HepG2 (cell line): ENCODE measurements at regions not wholly inside any gene's neighbourhood (a gene's known extent, or its start where the extent isn't known, plus 50 kb on each side); places are given as distances from the start of the nearest gene placed in this dataset.

Experiments
- ATAC-seq: fragments of 200-7000 bp; cut with Tn5 transposase; 3 replicates; pipeline ENCODE4 v1.9.1; 2020; ENCODE audit warnings: mild to moderate bottlenecking, moderate library complexity
- BruUV-seq: library from RNA; stranded (reverse); fragments of 400-500 nt; replicated peaks from 2 replicates; lab custom pipeline; 2021; lab: Mats Ljungman, UMichigan
- CTCF ChIA-PET: fragments of 300-600 bp; formaldehyde crosslinking; extraction: SDS; loops from one replicate; lab custom pipeline; 2021; ENCODE audit warnings: low total read pairs, inconsistent platforms, low intra/inter-chr PET ratio; lab: Yijun Ruan, JAX
- POLR2A ChIA-PET: fragments of 350-600 bp; sonication (Branson Sonifier 250); formaldehyde crosslinking; loops from one replicate; lab custom pipeline; 2020; ENCODE audit warnings: antibody characterized with exemption, inconsistent platforms; lab: Yijun Ruan, JAX
- DNase-seq: peaks from one replicate; pipeline ENCODE4 v3.0.0-alpha.2; 2015; ENCODE audit warnings: low spot score
- FAIRE-seq: peaks from 3 replicates; lab custom pipeline; 2011; peaks lifted over from hg19 to GRCh38; lab: Jason Lieb, UNC
- H2AFZ ChIP-seq: one replicate; pipeline ENCODE4 v1.6.1; 2011; ENCODE audit warnings: low read length, inconsistent platforms
- H3K27ac ChIP-seq: fragments of 300-600 bp; 3 replicates; pipeline ENCODE4 v1.8.0; 2011; ENCODE audit warnings: mixed run types, mild to moderate bottlenecking, mixed read lengths, low read length, inconsistent platforms; ENCODE audit not compliant: insufficient read depth; ENCODE audit errors: extremely low read length
- H3K27me3 ChIP-seq, 2 experiments: fragments of 200-600 bp in 1 of 2; 2 replicates in 1 of 2; 3 replicates in 1 of 2; pipeline versions ENCODE4 v1.6.0 to v1.8.0; 2011; ENCODE audit warnings: low read length in 2 of 2, mild to moderate bottlenecking in 2 of 2, moderate library complexity in 2 of 2, inconsistent platforms in 1 of 2; ENCODE audit not compliant: insufficient read depth in 2 of 2, control insufficient read depth in 1 of 2
- H3K36me3 ChIP-seq, 2 experiments: fragments of 200-600 bp in 1 of 2; replicated peaks in 1 of 2; 2 replicates in 1 of 2; 3 replicates in 1 of 2; pipeline versions ENCODE4 v1.5.1 to v1.8.0; 2011; ENCODE audit warnings: low read length in 2 of 2, inconsistent platforms in 1 of 2; ENCODE audit not compliant: insufficient read depth in 2 of 2, control insufficient read depth in 1 of 2
- H3K4me1 ChIP-seq: 2 replicates; pipeline ENCODE4 v1.5.1; 2012; ENCODE audit warnings: low read length, inconsistent platforms; ENCODE audit not compliant: insufficient read depth
- H3K4me2 ChIP-seq: 2 replicates; pipeline ENCODE4 v1.6.0; 2011; ENCODE audit warnings: low read depth, low read length, inconsistent platforms
- H3K4me3 ChIP-seq, 3 experiments: fragments of 200-600 bp in 1 of 3; sonication (generic), shearing (Covaris generic) in 1 of 3; replicated peaks in 1 of 3; 2 replicates each; pipeline ENCODE4 v1.5.1; 2011 to 2016; ENCODE audit warnings: low read length in 3 of 3, inconsistent platforms in 2 of 3, low read depth in 2 of 3, mild to moderate bottlenecking in 2 of 3, control low read depth in 1 of 3, mixed read lengths in 1 of 3; ENCODE audit not compliant: insufficient read depth in 1 of 3
- H3K79me2 ChIP-seq: one replicate; pipeline ENCODE4 v1.6.1; 2011; ENCODE audit warnings: low read length, inconsistent platforms; ENCODE audit not compliant: insufficient read depth
- H3K9ac ChIP-seq: 2 replicates; pipeline ENCODE4 v1.6.0; 2011; ENCODE audit warnings: mild to moderate bottlenecking, low read depth, low read length, inconsistent platforms; ENCODE audit not compliant: insufficient read depth
- H3K9me3 ChIP-seq: 2 replicates; pipeline ENCODE4 v1.5.1; 2012; ENCODE audit warnings: mild to moderate bottlenecking, low read length
- H4K20me1 ChIP-seq: 2 replicates; pipeline ENCODE4 v1.6.0; 2011; ENCODE audit warnings: inconsistent platforms, mild to moderate bottlenecking, low read length, moderate library complexity; ENCODE audit not compliant: insufficient read depth
- AKAP8 ChIP-seq: sonication (generic); formaldehyde crosslinking; IDR thresholded peaks from 2 replicates; pipeline ENCODE4 v1.5.1; 2020; ENCODE audit warnings: mild to moderate bottlenecking, missing genetic modification reagents
- CSRNP1 ChIP-seq: sonication (generic); formaldehyde crosslinking; IDR thresholded peaks from 2 replicates; pipeline ENCODE4 v1.8.1; 2023; ENCODE audit warnings: mild to moderate bottlenecking, missing genetic modification reagents
- FIP1L1 ChIP-seq: fragments of 200-400 bp; formaldehyde crosslinking; IDR thresholded peaks from 2 replicates; pipeline ENCODE4 v1.6.1; 2018; ENCODE audit warnings: low read depth, mild to moderate bottlenecking, low read length, moderate library complexity, borderline replicate concordance; ENCODE audit not compliant: insufficient read depth
- GMEB1 ChIP-seq: sonication (generic); formaldehyde crosslinking; IDR thresholded peaks from 2 replicates; pipeline ENCODE4 v1.5.1; 2020; ENCODE audit warnings: missing genetic modification reagents, mild to moderate bottlenecking, borderline replicate concordance
- KDM4B ChIP-seq: sonication (generic); formaldehyde crosslinking; IDR thresholded peaks from 2 replicates; pipeline ENCODE4 v1.4.0; 2020; ENCODE audit warnings: missing genetic modification reagents
- MXD3 ChIP-seq: IDR thresholded peaks from 2 replicates; pipeline ENCODE4 v1.6.1; 2016; ENCODE audit warnings: mild to moderate bottlenecking, missing biosample characterization, missing genetic modification reagents
- MYC ChIP-seq: sonication (generic); formaldehyde crosslinking; IDR thresholded peaks from 2 replicates; pipeline ENCODE4 v1.9.0; 2021; ENCODE audit warnings: missing genetic modification reagents, borderline replicate concordance
- NR2F2 ChIP-seq: IDR thresholded peaks from 2 replicates; pipeline ENCODE4 v1.6.1; 2012; ENCODE audit warnings: low read depth, inconsistent platforms, borderline replicate concordance
- SOX6 ChIP-seq, 2 experiments: fragments of 450-650 bp in 1 of 2; sonication (generic) in 1 of 2; formaldehyde crosslinking in 1 of 2; IDR thresholded peaks; 2 replicates each; pipeline versions ENCODE4 v1.4.0 to v1.6.1; 2017 to 2020; ENCODE audit warnings: antibody characterized with exemption in 1 of 2, mild to moderate bottlenecking in 1 of 2, missing genetic modification reagents in 1 of 2
- THAP11 ChIP-seq: IDR thresholded peaks from 2 replicates; pipeline ENCODE4 v1.6.1; 2016; ENCODE audit warnings: missing biosample characterization, missing genetic modification reagents
- ZFP36L1 ChIP-seq: sonication (generic); formaldehyde crosslinking; IDR thresholded peaks from 2 replicates; pipeline ENCODE4 v1.8.0; 2022; ENCODE audit warnings: mild to moderate bottlenecking, missing genetic modification reagents, moderate library complexity
- ZNF354B ChIP-seq: sonication (generic); formaldehyde crosslinking; IDR thresholded peaks from 2 replicates; pipeline ENCODE4 v1.8.0; 2022; ENCODE audit warnings: mild to moderate bottlenecking, missing genetic modification reagents
- ZNF652 ChIP-seq: IDR thresholded peaks from 2 replicates; pipeline ENCODE4 v1.6.1; 2016; ENCODE audit warnings: low read depth, borderline replicate concordance
- ZNF761 ChIP-seq: sonication (generic); formaldehyde crosslinking; conservative IDR thresholded peaks from 2 replicates; pipeline ENCODE4 v1.4.0; 2020; ENCODE audit warnings: mild to moderate bottlenecking, missing genetic modification reagents
- WGBS: methylation state at CpG from one replicate; pipeline ENCODE4 v1.1.6; 2017; ENCODE audit warnings: low lambda C conversion rate; 5-methylcytosine and 5-hydroxymethylcytosine counted together
- in situ Hi-C: cut with HindIII; loops from 2 replicates; pipeline ENCODE4 v1.10.0; 2017; ENCODE audit warnings: low pct_unique_long_range_greater_than_20kb; ENCODE audit not compliant: extremely low pct_ligation_motif_present
- intact Hi-C: fragments of 100-400 bp; cut with micrococcal nuclease; formaldehyde crosslinking; loops from one replicate; pipeline ENCODE4 v1.10.0; 2022; ENCODE audit not compliant: unreplicated experiment

GRCh38 chr14:53871951-53872350 is 84.7 kb downstream of the BMP4 start:
- H3K9me3 ChIP-seq: no peaks in the 10 kb centered on the region
- intact Hi-C loops: no loop called here
- DNase-seq (peak; percentile 24), ATAC-seq (peak; percentile 59), FAIRE-seq (no peak)
- no peaks in the 10 kb centered on the region for H3K36me3 ChIP-seq
- no peak overlapping the region for H3K4me2 ChIP-seq
- H3K4me1 ChIP-seq: peaks cover 20% of the 10 kb centered on the region
- no peak overlapping the region for H3K27ac ChIP-seq
- BruUV-seq: no TSS peak
- 78% methylated on average over 2 of the region's 2 CpGs for WGBS
- H3K4me3 ChIP-seq: no peak overlapping the region
- ChIA-PET CTCF (no interaction called here), POLR2A (interaction anchor here (1.8 kb wide), 1 partner anchor 14 kb away, joined by 3 read pairs; no protein-coding TSS in a partner anchor)
- H3K9ac ChIP-seq: no peak overlapping the region
- peak overlapping the region; percentile 83 for H2AFZ ChIP-seq
- H4K20me1 ChIP-seq: no peaks in the 10 kb centered on the region
- H3K27me3 ChIP-seq: no peaks in the 10 kb centered on the region
- TF ChIP-seq ZNF652: peak; percentile 34; the same call in 1 of the 2 replicates
- no peak for TF ChIP-seq GMEB1 (CRISPR knock-in tag)
- in situ Hi-C loops: no loop called here
- no peaks in the 10 kb centered on the region for H3K79me2 ChIP-seq

GRCh38 chr14:53871011-53871410 is 85.6 kb downstream of the BMP4 start:
- Histone ChIP-seq H3K27me3 (no peaks in the 10 kb centered on the region), H3K4me3 (no peak overlapping the region), H3K4me1 (peaks cover 18% of the 10 kb centered on the region), H3K4me2 (no peak overlapping the region), H3K79me2 (no peaks in the 10 kb centered on the region), H4K20me1 (no peaks in the 10 kb centered on the region), H3K27ac (no peak overlapping the region), H2AFZ (no peak overlapping the region), H3K9me3 (no peaks in the 10 kb centered on the region), H3K9ac (no peak overlapping the region), H3K36me3 (no peaks in the 10 kb centered on the region)
- in situ Hi-C loops: no loop called here
- DNase-seq (no peak), ATAC-seq (no peak), FAIRE-seq (no peak)
- intact Hi-C loops: no loop called here
- TF ChIP-seq KDM4B (CRISPR knock-in tag) (no peak), MYC (CRISPR knock-in tag) (no peak), CSRNP1 (CRISPR knock-in tag) (no peak), MXD3 (no peak), FIP1L1 (no peak), ZNF761 (CRISPR knock-in tag) (no peak), SOX6 (IDR thresholded peaks at IDR 0.05) (no peak), SOX6 (CRISPR knock-in tag; IDR thresholded peaks at IDR 0.05) (no peak), ZNF354B (no peak), NR2F2 (no peak), THAP11 (CRISPR knock-in tag) (no peak), ZFP36L1 (CRISPR knock-in tag) (no peak), AKAP8 (CRISPR knock-in tag) (no peak)
- no TSS peak for BruUV-seq
- ChIA-PET POLR2A (interaction anchor here (1.8 kb wide), 1 partner anchor 13 kb away, joined by 3 read pairs; no protein-coding TSS in a partner anchor), CTCF (no interaction called here)
- 87% methylated on average over 3 of the region's 3 CpGs for WGBS
